KMS-11 (cell line): ENCODE measurements at regions not wholly inside any gene's neighbourhood (a gene's known extent, or its start where the extent isn't known, plus 50 kb on each side); places are given as distances from the start of the nearest gene placed in this dataset.

Source experiments
- H2AFZ ChIP-seq: fragments of 200-600 bp; sonication (generic); 2 replicates; pipeline ENCODE4 v1.6.1; 2016; ENCODE audit warnings: antibody characterized with exemption, mixed run types, low read depth
- H3K27ac ChIP-seq: fragments of 200-600 bp; sonication (generic); 2 replicates; pipeline ENCODE4 v1.6.1; 2016; ENCODE audit warnings: mild to moderate bottlenecking, mixed run types
- H3K27me3 ChIP-seq: fragments of 200-600 bp; sonication (generic); 2 replicates; pipeline ENCODE4 v1.6.1; 2017; ENCODE audit warnings: mild to moderate bottlenecking, low read depth, mixed run types, moderate library complexity; ENCODE audit not compliant: insufficient read depth
- H3K36me3 ChIP-seq: fragments of 200-600 bp; sonication (generic); 2 replicates; pipeline ENCODE4 v1.6.1; 2017; ENCODE audit warnings: mild to moderate bottlenecking, mixed run types; ENCODE audit not compliant: insufficient read depth
- H3K4me1 ChIP-seq: fragments of 200-600 bp; sonication (generic); 2 replicates; pipeline ENCODE4 v1.6.1; 2016; ENCODE audit warnings: mild to moderate bottlenecking, low read depth, mixed run types; ENCODE audit not compliant: poor library complexity, severe bottlenecking
- H3K4me2 ChIP-seq: fragments of 200-600 bp; sonication (generic); 2 replicates; pipeline ENCODE4 v1.7.0; 2016; ENCODE audit warnings: mild to moderate bottlenecking, mixed run types
- H3K4me3 ChIP-seq: fragments of 200-600 bp; sonication (generic); IDR thresholded peaks from 2 replicates; pipeline ENCODE4 v1.6.1; 2017; ENCODE audit warnings: low read depth, low read length, mixed read lengths; ENCODE audit not compliant: insufficient read depth
- H3K79me2 ChIP-seq: fragments of 200-600 bp; sonication (generic); 2 replicates; pipeline ENCODE4 v1.6.1; 2016; ENCODE audit warnings: low read depth, mixed run types; ENCODE audit not compliant: insufficient read depth
- H3K9ac ChIP-seq: fragments of 200-600 bp; sonication (generic); 2 replicates; pipeline ENCODE4 v1.6.1; 2016; ENCODE audit warnings: mild to moderate bottlenecking, mixed run types
- H4K20me1 ChIP-seq: fragments of 200-600 bp; sonication (generic); 2 replicates; pipeline ENCODE4 v1.6.1; 2016; ENCODE audit warnings: mild to moderate bottlenecking, mixed run types; ENCODE audit not compliant: insufficient read depth
- TF ChIP-seq, protein P1 (sequence below): fragments of 200-600 bp; sonication (generic); conservative IDR thresholded peaks from 2 replicates; pipeline ENCODE4 v1.6.1; 2017; ENCODE audit warnings: low read depth, mild to moderate bottlenecking, antibody characterized with exemption, low read length, moderate library complexity, mixed read lengths

DNA sequence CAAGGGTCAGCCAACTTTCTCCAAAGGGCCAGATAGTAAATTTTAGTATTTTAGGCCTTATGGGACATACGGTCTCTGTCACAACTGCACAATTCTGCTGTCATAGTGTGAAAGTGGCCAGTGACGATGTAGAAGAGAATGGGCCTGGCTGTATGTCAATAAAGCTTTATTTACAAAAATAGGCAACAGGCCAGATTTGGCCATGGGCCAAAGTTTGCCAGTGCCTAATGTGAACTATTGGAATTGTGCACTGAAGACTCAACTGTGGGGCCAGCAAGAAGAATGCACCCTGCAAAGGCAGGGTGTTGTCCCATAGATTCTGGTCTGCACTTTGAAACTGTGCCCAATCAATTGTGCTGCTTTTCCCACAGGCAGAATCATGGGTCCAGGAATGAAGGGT is 69.4 kb upstream of the PRR23E start:
- H2AFZ ChIP-seq = no peak overlapping the region
- TF ChIP-seq, protein P1, sequence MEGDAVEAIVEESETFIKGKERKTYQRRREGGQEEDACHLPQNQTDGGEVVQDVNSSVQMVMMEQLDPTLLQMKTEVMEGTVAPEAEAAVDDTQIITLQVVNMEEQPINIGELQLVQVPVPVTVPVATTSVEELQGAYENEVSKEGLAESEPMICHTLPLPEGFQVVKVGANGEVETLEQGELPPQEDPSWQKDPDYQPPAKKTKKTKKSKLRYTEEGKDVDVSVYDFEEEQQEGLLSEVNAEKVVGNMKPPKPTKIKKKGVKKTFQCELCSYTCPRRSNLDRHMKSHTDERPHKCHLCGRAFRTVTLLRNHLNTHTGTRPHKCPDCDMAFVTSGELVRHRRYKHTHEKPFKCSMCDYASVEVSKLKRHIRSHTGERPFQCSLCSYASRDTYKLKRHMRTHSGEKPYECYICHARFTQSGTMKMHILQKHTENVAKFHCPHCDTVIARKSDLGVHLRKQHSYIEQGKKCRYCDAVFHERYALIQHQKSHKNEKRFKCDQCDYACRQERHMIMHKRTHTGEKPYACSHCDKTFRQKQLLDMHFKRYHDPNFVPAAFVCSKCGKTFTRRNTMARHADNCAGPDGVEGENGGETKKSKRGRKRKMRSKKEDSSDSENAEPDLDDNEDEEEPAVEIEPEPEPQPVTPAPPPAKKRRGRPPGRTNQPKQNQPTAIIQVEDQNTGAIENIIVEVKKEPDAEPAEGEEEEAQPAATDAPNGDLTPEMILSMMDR = no peak
- H3K4me3 ChIP-seq = no peak overlapping the region
- H3K4me1 ChIP-seq = no peaks in the 10 kb centered on the region
- no peaks in the 10 kb centered on the region for H4K20me1 ChIP-seq
- no peak overlapping the region for H3K4me2 ChIP-seq
- no peak overlapping the region for H3K27ac ChIP-seq
- no peak overlapping the region for H3K9ac ChIP-seq
- no peaks in the 10 kb centered on the region for H3K36me3 ChIP-seq
- no peaks in the 10 kb centered on the region for H3K79me2 ChIP-seq
- no peaks in the 10 kb centered on the region for H3K27me3 ChIP-seq

DNA sequence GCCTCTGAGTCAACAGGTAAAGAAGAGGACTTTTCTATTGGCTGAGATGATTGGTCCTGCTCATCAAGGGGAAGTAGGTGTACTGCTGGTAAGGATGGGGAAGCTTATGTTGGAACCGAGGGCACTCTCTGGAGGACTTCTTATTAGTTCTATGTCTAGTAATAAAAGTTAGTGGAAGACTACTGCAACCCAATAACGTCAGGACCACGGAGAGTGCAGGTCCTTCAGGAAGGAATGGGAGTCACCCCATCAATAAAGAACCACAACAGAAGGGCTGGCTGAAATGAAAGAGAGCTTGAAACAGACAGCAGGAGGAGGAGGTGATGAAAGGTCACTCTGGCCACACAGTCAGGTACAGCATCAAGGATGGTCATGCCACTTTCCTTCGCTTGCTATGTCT is 68.8 kb upstream of the PRR23E start:
- no peaks in the 10 kb centered on the region for H4K20me1 ChIP-seq
- H3K27ac ChIP-seq = no peak overlapping the region
- TF ChIP-seq, protein P1 = no peak
- no peaks in the 10 kb centered on the region for H3K4me1 ChIP-seq
- no peak overlapping the region for H3K4me3 ChIP-seq
- H3K27me3 ChIP-seq = no peaks in the 10 kb centered on the region
- H3K79me2 ChIP-seq = no peaks in the 10 kb centered on the region
- no peak overlapping the region for H3K4me2 ChIP-seq
- no peak overlapping the region for H2AFZ ChIP-seq
- H3K9ac ChIP-seq = no peak overlapping the region
- no peaks in the 10 kb centered on the region for H3K36me3 ChIP-seq

DNA sequence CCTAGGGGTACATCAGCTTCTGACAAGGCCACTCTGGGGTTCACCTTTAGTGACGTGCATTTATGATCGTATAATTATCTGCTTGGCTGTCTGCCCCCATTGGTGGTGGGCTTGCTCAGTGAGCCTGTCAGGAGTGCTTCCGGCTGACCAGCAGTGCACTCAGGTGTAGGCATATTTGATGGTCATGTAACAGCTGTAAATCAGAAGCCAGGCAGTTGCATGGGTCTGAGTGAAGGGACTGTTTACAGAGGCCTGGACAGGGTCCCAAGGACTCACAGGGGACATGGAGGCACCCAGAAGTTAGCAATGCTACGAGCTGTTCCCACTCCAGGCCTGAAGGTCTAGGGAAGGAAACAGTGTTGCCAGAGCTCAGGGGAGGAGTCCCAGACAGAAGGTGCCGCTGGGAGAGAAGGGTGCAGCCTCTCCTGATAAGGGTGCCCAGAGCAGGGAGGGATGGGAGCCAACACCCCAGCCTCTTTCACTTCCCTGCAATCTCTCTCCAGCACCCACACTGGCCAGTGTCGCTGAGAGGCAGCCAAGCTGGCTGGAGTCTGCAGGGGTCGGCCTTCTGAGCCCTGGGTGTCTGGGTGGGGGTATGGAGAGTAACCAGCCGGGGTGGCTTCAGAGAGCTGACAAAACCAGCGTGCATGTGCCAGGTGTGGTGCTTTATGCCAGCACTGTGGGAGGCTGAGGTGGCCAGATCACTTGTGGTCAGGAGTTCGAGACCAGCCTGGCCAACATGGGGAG is 61.3 kb upstream of the PRR23E start:
- no peak overlapping the region for H3K9ac ChIP-seq
- no peak overlapping the region for H3K27ac ChIP-seq
- no peaks in the 10 kb centered on the region for H4K20me1 ChIP-seq
- H3K4me3 ChIP-seq = no peak overlapping the region
- H3K4me1 ChIP-seq = no peaks in the 10 kb centered on the region
- no peaks in the 10 kb centered on the region for H3K27me3 ChIP-seq
- no peak overlapping the region for H2AFZ ChIP-seq
- no peaks in the 10 kb centered on the region for H3K79me2 ChIP-seq
- H3K36me3 ChIP-seq = no peaks in the 10 kb centered on the region
- H3K4me2 ChIP-seq = no peak overlapping the region
- TF ChIP-seq, protein P1 = no peak

DNA sequence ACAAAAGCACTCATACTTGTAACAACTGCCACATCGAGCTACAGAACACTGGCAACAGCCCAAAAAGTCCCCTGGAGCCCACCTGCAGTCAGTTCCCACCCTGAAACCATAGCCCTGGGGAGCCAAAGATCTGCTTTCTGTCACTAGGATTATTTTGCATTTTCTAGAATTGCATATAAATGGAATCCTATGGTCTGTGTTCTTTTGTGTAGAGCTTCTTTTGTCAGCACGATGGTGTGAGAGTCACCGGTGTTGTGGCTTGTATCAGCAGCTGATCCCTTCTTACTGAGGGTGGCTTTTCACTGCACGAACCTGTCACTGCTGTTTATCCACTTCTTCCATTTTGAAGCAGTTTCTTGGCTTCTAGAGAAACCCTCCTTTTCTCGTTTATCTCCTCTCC is 60.1 kb upstream of the PRR23E start:
- Histone ChIP-seq H4K20me1 (no peaks in the 10 kb centered on the region), H3K36me3 (no peaks in the 10 kb centered on the region), H3K4me3 (no peak overlapping the region), H3K9ac (no peak overlapping the region), H2AFZ (no peak overlapping the region), H3K4me2 (no peak overlapping the region), H3K4me1 (no peaks in the 10 kb centered on the region), H3K27me3 (no peaks in the 10 kb centered on the region; the same call in 1 of the 2 replicates), H3K79me2 (no peaks in the 10 kb centered on the region), H3K27ac (no peak overlapping the region)
- TF ChIP-seq, protein P1 = no peak
